ENCODE measurements at regions not wholly inside any gene's neighbourhood (a gene's known extent, or its start where the extent isn't known, plus 50 kb on each side); places are given as distances from the start of the nearest gene placed in this dataset.

GRCh38 chr9:29475471-29475870 is 1902.2 kb upstream of the C9orf72 start:
- H3K4me3 ChIP-seq (ENCODE audit: control insufficient read depth, low read depth, low read length) = no peak overlapping the region
- no peak for TF ChIP-seq CTCF (conservative IDR thresholded peaks at IDR 0.05; ENCODE audit: control insufficient read depth, insufficient read depth, low read depth, low read length)
- DNase-seq (ENCODE audit: low read depth) = no peak

- no peak overlapping the region for H3K4me3 ChIP-seq (ENCODE audit: control insufficient read depth, low read depth, low read length)
- no peak for TF ChIP-seq CTCF (conservative IDR thresholded peaks at IDR 0.05; ENCODE audit: control insufficient read depth, insufficient read depth, low read depth, low read length)
- DNase-seq (ENCODE audit: low read depth) = no peak
Measured at GRCh38 chr9:29511680-29512079, 1938.4 kb upstream of the C9orf72 start.

- TF ChIP-seq CTCF (conservative IDR thresholded peaks at IDR 0.05; ENCODE audit: control insufficient read depth, insufficient read depth, low read depth, low read length) = no peak
- peak; percentile 7 for DNase-seq (ENCODE audit: low read depth)
- no peak overlapping the region for H3K4me3 ChIP-seq (ENCODE audit: control insufficient read depth, low read depth, low read length)
Measured at GRCh38 chr9:29514336-29514735, 1941.1 kb upstream of the C9orf72 start.

- H3K4me3 ChIP-seq (ENCODE audit: control insufficient read depth, low read depth, low read length) = no peak overlapping the region
- TF ChIP-seq CTCF (conservative IDR thresholded peaks at IDR 0.05; ENCODE audit: control insufficient read depth, insufficient read depth, low read depth, low read length) = no peak
- DNase-seq (ENCODE audit: low read depth) = no peak
Measured at GRCh38 chr9:29514862-29515261, 1941.6 kb upstream of the C9orf72 start.

- no peak for TF ChIP-seq CTCF (conservative IDR thresholded peaks at IDR 0.05; ENCODE audit: control insufficient read depth, insufficient read depth, low read depth, low read length)
- H3K4me3 ChIP-seq (ENCODE audit: control insufficient read depth, low read depth, low read length) = no peak overlapping the region
- peak; percentile 31 for DNase-seq (ENCODE audit: low read depth)
Measured at GRCh38 chr9:29548436-29548835, 1975.2 kb upstream of the C9orf72 start.

GRCh38 chr9:29555502-29555901 is 1982.2 kb upstream of the C9orf72 start:
- no peak for TF ChIP-seq CTCF (conservative IDR thresholded peaks at IDR 0.05; ENCODE audit: control insufficient read depth, insufficient read depth, low read depth, low read length)
- no peak for DNase-seq (ENCODE audit: low read depth)
- H3K4me3 ChIP-seq (ENCODE audit: control insufficient read depth, low read depth, low read length) = no peak overlapping the region

GRCh38 chr9:29556317-29556716 is 1983.0 kb upstream of the C9orf72 start:
- DNase-seq (ENCODE audit: low read depth) = peak; percentile 93
- TF ChIP-seq CTCF (conservative IDR thresholded peaks at IDR 0.05; ENCODE audit: control insufficient read depth, insufficient read depth, low read depth, low read length) = no peak
- no peak overlapping the region for H3K4me3 ChIP-seq (ENCODE audit: control insufficient read depth, low read depth, low read length)
